Anterior cingulate cortex (tissue), 58 donors: ENCODE measurements at regions not wholly inside any gene's neighbourhood (a gene's known extent, or its start where the extent isn't known, plus 50 kb on each side); places are given as distances from the start of the nearest gene placed in this dataset.

Experiments used
- DNase-seq, 58 donors: peaks; one replicate each; lab custom pipeline; 2025; lab: John Stamatoyannopoulos, UW

DNA sequence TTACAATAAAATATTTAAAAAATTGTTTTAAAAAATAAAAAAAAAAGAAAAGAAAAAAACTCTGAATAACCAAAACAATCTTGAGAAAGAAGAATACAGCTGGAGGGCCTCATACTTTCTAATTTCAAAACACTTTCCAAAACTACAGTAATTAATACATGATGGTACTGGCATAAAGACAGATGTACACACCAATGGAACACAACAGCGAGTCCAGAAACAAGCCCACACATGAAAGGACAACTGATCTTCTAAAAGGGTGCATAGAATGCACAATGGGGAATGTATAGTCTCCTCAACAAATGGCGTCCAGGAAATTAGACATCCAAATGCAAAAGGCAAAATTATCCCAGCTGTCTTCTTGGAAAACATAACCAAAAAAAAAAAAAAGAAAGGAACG, 99.6 kb downstream of the LURAP1L start:
- no peak for DNase-seq

- DNase-seq = no peak
These were observed 100.4 kb downstream of the LURAP1L start for GRCh38 chr9:12875191-12875590.

DNA sequence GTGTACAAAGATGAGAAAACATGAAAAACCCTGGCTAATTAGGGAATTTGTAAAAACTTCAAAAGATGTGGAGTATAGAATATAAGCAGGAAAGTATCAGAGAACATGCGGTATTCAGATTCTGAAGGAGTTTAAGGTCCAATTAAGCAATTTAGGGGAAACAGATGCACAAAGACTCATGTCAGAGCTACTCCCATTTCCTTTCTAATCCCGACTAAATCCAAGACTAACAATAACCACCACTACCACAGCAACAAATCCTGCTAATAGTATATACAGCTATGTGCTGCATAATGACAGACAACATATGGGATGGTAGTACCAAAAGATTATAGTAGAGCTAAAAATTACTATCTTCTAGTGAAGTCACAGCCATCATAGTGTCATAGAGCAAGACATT, 102.1 kb downstream of the LURAP1L start:
- no peak for DNase-seq

DNA sequence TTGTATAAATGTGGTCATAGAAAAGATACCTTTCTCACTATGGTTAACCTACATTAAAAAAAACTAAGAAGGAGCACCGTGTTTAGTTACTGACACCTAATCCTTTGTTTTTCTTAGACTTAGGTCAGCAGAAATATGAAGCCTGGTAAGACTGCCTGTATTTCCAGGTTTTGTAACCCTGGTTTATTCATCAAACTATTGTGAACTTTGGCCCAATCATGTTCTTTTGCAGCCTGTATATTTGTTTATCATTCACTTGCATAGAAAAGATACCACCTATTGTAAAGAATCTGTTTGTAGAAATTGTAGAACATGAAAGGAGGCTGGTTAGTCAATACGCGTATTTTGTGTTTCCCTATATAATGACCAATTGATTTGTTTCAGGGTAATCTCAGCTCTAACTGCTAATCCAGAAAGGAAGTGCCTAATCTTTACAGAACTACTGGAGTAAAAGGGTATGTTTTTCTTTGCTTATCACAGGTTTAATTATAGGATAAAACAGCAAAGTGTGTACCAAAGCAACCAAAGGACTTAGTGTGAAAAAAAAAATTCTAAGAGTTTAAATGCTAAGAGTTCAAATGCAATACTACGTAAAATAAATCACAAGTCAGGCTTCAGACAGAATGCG, 103.6 kb downstream of the LURAP1L start:
- DNase-seq = no peak

GRCh38 chr9:12879961-12880360, 105.1 kb downstream of the LURAP1L start:
- no peak for DNase-seq

DNA sequence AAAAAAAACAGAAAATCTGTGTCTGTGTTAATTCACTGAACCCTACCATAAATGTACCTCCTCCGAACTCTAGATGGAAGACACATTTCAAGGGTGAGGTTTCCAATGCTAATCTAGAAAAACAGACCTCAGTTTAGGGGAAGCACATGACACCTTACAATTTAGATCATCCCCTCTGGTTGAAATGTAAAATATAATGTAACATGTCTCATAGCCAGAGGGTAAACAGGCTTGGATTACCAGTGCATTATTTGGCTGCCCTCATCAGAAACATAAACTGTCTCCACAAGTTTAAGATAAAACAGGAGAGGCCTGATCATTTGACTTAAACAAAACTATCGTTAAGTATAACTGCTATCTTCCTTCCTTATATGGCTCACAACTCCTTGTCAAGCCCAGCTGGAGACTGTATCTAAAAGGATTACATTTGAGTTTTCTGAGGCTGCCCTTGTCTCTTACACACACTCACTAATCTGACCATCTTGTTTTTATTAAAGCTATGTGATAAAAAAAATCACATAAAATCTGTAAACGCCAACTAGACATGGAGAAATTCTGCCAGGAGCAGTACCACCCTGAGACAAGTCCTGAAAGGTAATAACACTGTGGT, 105.7 kb downstream of the LURAP1L start:
- no peak for DNase-seq

DNA sequence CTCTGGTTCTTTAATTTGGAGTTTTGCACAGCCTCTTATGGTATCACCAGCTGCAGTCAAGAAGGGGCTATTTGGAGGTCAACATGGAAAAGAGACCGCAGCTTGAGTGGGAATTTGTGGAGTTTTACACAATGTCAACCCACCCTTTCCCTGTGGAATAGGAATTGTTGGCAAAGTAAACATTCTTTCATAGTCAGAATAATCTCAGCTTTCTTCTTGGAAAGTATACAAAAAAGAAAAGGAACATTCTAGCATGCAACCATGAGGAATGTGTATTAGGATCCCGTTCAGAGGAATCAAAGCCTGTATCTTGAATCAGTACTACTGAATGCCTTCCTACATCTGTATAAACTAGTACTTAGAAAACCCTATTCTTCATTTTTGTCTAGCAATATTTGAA, 107.6 kb downstream of the LURAP1L start:
- no peak for DNase-seq

DNA sequence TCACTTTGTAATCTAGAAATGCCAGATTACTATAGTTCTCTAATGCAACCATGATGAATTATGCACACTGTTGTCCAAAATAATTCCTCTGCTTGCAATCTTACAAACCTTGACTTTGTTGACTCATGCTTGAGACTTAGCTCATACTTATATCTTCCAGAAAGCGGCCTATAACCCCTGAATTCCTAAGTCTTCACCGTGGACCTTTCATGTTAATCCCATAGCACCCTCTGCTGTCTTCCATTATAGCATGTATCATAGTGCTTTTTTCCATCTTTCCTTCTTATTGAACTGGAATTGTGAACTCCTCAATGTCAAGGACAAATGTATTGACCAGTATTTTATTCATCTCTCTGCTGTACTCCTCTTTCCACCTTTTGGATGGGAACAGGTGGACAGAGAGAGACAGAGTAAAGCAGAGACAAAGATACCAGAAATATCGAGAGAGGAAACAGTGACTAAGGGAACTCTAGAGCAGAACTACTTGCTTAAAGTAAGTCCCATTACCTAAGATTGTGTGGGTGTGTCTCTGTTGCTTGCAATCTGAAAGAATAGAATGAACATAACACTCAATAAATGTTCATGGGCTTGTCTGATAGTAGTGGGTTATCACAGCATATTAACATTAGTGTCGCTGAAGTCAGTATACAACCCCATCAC, 110.0 kb downstream of the LURAP1L start:
- peak in 2 of 58 donors; percentile 0 to 18 for DNase-seq

GRCh38 chr9:12889402-12890106, 114.7 kb downstream of the LURAP1L start:
- DNase-seq = no peak

- DNase-seq = no peak
These were observed 116.8 kb downstream of the LURAP1L start for GRCh38 chr9:12891588-12891987.

DNA sequence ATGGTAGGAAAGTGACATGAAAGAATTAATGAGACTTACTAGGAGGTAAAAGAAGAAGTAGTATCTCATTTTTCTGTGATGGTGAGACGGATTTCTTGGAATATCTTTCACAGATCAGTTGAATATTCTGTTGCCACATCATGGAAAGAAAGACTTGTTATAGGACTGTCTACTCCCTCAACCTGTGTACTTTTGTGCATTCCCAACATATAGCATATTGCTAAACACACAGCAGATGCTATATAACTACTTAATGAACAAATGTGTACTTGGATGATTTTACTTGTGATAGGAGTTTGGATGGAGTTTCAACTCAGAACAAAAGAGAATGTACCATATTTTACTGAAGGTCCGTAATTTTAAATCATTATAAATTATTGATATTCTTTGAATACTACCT, 128.5 kb downstream of the LURAP1L start:
- no peak for DNase-seq

DNA sequence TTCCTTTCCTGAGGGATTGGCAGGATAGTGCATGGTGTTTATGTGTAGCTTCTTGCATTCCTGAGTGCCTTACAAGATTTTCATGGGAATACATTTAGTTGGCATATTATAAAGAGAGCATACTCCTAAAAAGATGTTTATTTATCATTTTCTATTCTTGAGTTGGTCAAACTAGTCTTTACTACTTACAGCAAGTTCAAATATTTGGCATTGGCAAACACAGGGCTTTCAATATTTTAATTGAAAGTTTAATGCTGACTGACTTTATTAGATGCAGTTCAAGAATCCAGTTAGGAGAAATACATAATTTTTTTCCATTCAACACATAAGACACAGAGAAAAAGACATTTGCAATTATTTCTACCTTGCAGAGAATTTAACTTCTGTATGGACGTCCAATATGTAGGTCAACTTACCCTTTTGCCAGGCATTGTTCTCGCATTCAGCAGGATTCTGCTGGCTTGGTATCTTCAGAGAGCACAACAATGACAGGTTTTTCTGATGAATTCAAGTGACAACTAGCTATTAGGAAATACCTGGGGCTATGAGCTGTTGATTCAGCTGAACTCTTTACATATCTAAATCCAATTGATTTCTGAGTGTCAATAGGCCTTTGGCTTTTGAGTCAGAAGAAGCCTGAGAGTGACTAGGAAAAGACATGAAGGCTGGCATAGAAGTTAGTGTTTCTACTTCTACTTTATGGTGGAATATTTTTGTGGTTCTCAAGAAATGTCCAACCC, 129.6 kb downstream of the LURAP1L start:
- DNase-seq = no peak

DNA sequence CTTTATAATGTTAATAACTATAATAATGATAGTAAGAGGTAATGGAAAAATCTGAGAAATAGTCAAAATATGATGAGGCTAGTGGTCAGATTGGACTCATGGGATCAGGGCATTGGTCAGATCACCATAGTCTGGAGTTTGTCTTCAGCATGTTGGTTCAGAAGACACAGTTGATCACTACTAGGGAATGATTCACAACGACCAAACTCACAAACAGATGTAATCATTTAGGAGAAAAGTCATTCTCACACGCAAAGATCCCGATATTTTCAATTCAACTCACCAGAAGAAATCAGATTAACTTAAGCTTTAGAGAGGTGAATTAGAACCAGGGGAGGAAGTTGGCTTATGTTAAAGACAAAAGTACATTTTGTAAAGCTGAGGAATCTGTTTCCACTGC, 131.8 kb downstream of the LURAP1L start:
- DNase-seq = no peak

- DNase-seq = no peak
These were observed 134.1 kb downstream of the LURAP1L start for GRCh38 chr9:12908895-12909294.

DNA sequence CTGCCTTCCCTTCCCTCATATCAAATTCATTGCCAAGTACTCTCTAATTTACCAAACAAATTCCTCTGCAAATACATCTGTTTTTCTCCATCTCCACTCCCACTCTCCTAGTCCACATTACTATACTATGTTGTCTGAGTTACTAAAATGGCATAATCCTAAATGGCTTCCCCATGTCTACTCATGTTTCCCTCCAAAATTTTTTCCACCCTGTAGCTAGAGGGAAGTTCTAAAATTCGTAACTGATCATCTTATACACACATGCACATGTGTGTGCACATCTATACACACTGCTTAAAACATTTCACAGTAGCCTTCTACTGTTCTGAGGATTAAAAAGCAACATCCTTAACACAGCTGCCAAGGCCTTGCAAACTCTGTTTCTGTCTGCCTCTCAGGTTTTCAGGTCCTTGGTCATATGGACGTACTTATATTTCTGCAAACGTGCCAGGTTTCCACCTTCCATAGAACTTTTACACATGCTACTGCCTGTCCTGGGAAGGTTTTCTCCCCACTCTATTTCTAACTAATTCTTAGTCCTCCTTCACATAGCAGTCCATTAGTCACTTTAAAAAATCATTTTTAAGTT, 140.6 kb downstream of the LURAP1L start:
- no peak for DNase-seq

GRCh38 chr9:12916042-12916441, 141.2 kb downstream of the LURAP1L start:
- DNase-seq = peak in 30 of 58 donors; percentile 1 to 79 (median 34)

DNA sequence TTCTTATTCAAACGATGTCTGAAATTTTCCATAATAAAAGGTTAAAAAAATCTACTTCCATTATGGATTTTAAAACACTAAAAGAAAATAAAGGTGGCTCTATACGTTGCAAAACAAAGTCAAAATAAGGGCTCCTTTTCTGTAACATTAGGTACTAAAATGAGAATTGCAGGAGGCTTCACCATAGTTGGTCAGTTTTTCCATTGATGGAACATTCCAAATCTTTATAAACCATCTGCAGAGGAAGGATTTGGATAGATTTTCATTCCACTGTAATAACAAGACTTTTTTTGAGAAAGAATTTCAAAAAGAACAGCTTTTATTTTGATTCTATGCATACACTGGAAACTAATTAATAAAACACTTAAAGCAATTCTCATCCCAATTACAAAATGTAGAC, 145.6 kb downstream of the LURAP1L start:
- DNase-seq = no peak

DNA sequence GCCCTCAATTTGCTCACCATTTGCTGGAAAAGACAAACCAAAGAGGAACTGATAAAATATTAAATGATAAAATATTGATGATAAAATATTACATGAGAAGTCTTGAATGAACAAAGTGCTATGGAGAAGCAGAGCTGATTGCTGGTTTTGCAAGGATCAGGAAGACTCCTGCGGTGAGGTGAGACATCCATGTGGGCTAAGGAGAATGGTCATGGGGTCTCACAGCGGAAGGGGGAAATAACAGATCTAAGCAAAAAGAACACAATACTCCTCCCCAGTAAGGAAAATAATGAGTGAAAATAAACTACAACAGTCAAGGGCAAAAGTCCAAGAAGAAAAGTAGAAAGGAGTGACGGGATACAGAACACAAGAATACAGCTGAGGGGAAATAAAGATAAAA, 146.8 kb downstream of the LURAP1L start:
- no peak for DNase-seq

GRCh38 chr9:12922224-12922866, 147.5 kb downstream of the LURAP1L start:
- no peak for DNase-seq

DNA sequence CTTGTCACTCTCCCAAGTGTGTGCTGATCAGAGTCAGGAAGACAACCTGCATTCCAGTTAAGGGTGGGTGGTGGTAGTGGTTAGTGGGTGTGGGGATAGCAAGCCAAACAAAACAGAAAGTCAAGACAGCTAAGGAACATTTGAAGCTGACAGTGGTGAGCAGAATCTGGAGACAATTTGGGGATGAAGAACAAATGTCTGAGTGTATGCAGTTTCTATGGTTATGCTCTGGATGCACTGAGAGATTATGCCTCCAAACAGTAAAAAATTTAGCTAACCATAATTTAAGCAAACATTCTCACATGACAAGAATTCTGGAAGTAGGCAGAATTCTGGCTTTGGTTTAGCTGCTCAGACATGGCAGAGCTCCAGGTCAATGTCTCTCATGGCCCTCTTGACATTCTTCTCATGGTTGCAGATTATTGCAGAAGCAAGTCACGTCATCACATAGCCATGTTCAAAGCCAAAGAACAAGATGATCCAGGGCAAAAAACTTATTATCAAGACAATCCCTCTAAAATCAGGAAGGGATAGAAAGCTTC, 148.7 kb downstream of the LURAP1L start:
- no peak for DNase-seq
